Motor neuron (in vitro differentiated cells): ENCODE measurements at regions not wholly inside any gene's neighbourhood (a gene's known extent, or its start where the extent isn't known, plus 50 kb on each side); places are given as distances from the start of the nearest gene placed in this dataset.
A peak's percentile ranks its signal among the peaks of the same experiment; 100 is the strongest.
"Not testable (repeated sequence)": the region's sequence is repeated elsewhere in the genome, so short reads cannot be mapped to it uniquely, and the experiment has no call there.

Experiments used
- ATAC-seq, 8 experiments: fragments of 200-7000 bp; cut with Tn5 transposase; replicated peaks in 6 of 8; 2 replicates each; pipeline ENCODE4 v1.8.0; 2021; ENCODE audit warnings: mild to moderate bottlenecking in 8 of 8, moderate library complexity in 8 of 8
- H3K27ac ChIP-seq, 2 donors: fragments of 250-450 bp; sonication (Bioruptor Pico); 2 replicates each; pipeline ENCODE4 v1.9.0; 2021; ENCODE audit warnings: antibody characterized with exemption in 2 of 2, mild to moderate bottlenecking in 2 of 2, moderate library complexity in 1 of 2
- H3K4me1 ChIP-seq, 2 donors: fragments of 250-450 bp; sonication (Bioruptor Pico); replicated peaks in 1 of 2; 2 replicates each; pipeline ENCODE4 v1.6.1; 2021; ENCODE audit warnings: antibody characterized with exemption in 2 of 2, mild to moderate bottlenecking in 2 of 2, moderate library complexity in 1 of 2
- H3K4me3 ChIP-seq, 5 donors: fragments of 250-450 bp; sonication (Bioruptor Pico); 2 replicates each; pipeline ENCODE4 v1.9.0; 2021; ENCODE audit warnings: antibody characterized with exemption in 5 of 5, mild to moderate bottlenecking in 5 of 5, moderate library complexity in 4 of 5
- WGBS, 10 experiments: fragments of 450-650 bp; shearing (Covaris generic); methylation state at CpG; one replicate each; pipeline ENCODE4 v1.0.0; 2022; 5-methylcytosine and 5-hydroxymethylcytosine counted together
- in situ Hi-C, 9 experiments: fragments of 400-800 bp; cut with MboI; loops; one replicate each; pipeline ENCODE4 v1.15.0; 2021; ENCODE audit warnings: low sequenced_read_pairs in 9 of 9, low pct_unique_long_range_greater_than_20kb in 2 of 9; ENCODE audit not compliant: unreplicated experiment in 9 of 9

GRCh38 chr7:20083781-20084180, 133.4 kb downstream of the MACC1 start:
- H3K27ac ChIP-seq, result no peak overlapping the region
- ATAC-seq, result peak in 2 of 8 experiments; percentile 67 to 96
- H3K4me1 ChIP-seq, result peaks cover 0 to 4% of the 10 kb centered on the region in 2 donors
- WGBS, 10 experiments, result 20 to 100% (median 90%) methylated on average over 1 of the region's 1 CpG; no CpG with 5 or more reads in 4 of the 10 experiments
- in situ Hi-C loops, result no loop called here
- no peak overlapping the region for H3K4me3 ChIP-seq

- Histone ChIP-seq H3K27ac (no peak overlapping the region), H3K4me3 (no peak overlapping the region), H3K4me1 (peaks cover 0 to 8% of the 10 kb centered on the region in 2 donors)
- in situ Hi-C loops, result no loop called here
- peak in 6 of 8 experiments; percentile 2 to 50 (median 24) for ATAC-seq
These were observed 138.1 kb downstream of the MACC1 start for GRCh38 chr7:20079080-20079479.

- ATAC-seq, result peak in 3 of 8 experiments; percentile 11 to 35 (median 13)
- in situ Hi-C loops, result no loop called here
- H3K27ac ChIP-seq, result no peak overlapping the region
- peaks cover 0 to 8% of the 10 kb centered on the region in 2 donors for H3K4me1 ChIP-seq
- WGBS, 10 experiments, result 40 to 85% (median 73%) methylated on average over 1 to 2 of the region's 2 CpGs; no CpG with 5 or more reads in 6 of the 10 experiments
- H3K4me3 ChIP-seq, result no peak overlapping the region
These were observed 140.3 kb downstream of the MACC1 start for GRCh38 chr7:20076835-20077234.

- 0 to 100% (median 60%) methylated on average over 1 to 4 of the region's 4 CpGs; no CpG with 5 or more reads in 1 of the 10 experiments for WGBS, 10 experiments
- in situ Hi-C loops, result no loop called here
- Histone ChIP-seq H3K27ac (no peak overlapping the region), H3K4me1 (peaks cover 0 to 8% of the 10 kb centered on the region in 2 donors), H3K4me3 (no peak overlapping the region)
- ATAC-seq, result peak in 4 of 8 experiments; percentile 36 to 86 (median 74)
These were observed 141.0 kb downstream of the MACC1 start for GRCh38 chr7:20075992-20076820.

GRCh38 chr7:20075440-20075839, 141.7 kb downstream of the MACC1 start:
- WGBS, 10 experiments, result 75 to 100% (median 92%) methylated on average over 2 to 5 of the region's 5 CpGs; no CpG with 5 or more reads in 1 of the 10 experiments
- in situ Hi-C loops, result no loop called here
- Histone ChIP-seq H3K4me1 (peaks cover 0 to 8% of the 10 kb centered on the region in 2 donors), H3K27ac (no peak overlapping the region), H3K4me3 (no peak overlapping the region)
- ATAC-seq, result no peak

GRCh38 chr7:20068004-20068403, 149.2 kb downstream of the MACC1 start:
- WGBS, 10 experiments, result 30 to 100% (median 87%) methylated on average over 1 to 3 of the region's 5 CpGs; no CpG with 5 or more reads in 7 of the 10 experiments
- in situ Hi-C loops, ATAC-seq, H3K4me3 ChIP-seq, H3K27ac ChIP-seq: not testable (repeated sequence)
- H3K4me1 ChIP-seq, result peaks cover 13 to 17% of the 10 kb centered on the region in 2 donors

- WGBS, 10 experiments, result 50 to 86% (median 68%) methylated on average over 1 to 7 of the region's 7 CpGs
- Histone ChIP-seq H3K27ac (peak overlapping the region; percentile 35 to 60), H3K4me3 (no peak overlapping the region), H3K4me1 (peaks cover 13 to 17% of the 10 kb centered on the region in 2 donors)
- in situ Hi-C loops, result no loop called here
- peak in 6 of 8 experiments; percentile 84 to 100 (median 100) for ATAC-seq
These were observed 152.0 kb downstream of the MACC1 start for GRCh38 chr7:20064974-20065862.

GRCh38 chr7:20064181-20064970, 152.8 kb downstream of the MACC1 start:
- H3K4me1 ChIP-seq, result peaks cover 13 to 17% of the 10 kb centered on the region in 2 donors
- in situ Hi-C loops, result no loop called here
- H3K4me3 ChIP-seq, result no peak overlapping the region
- H3K27ac ChIP-seq, result peak overlapping the region in 1 of 2 donors; percentile 60
- 0 to 100% (median 71%) methylated on average over 1 to 5 of the region's 5 CpGs; no CpG with 5 or more reads in 1 of the 10 experiments for WGBS, 10 experiments
- peak in 4 of 8 experiments; percentile 2 to 66 (median 47) for ATAC-seq

GRCh38 chr7:20063644-20064043, 153.5 kb downstream of the MACC1 start:
- in situ Hi-C loops, result no loop called here
- ATAC-seq, result no peak
- Histone ChIP-seq H3K27ac (no peak overlapping the region), H3K4me1 (peaks cover 13 to 17% of the 10 kb centered on the region in 2 donors), H3K4me3 (no peak overlapping the region)
- WGBS, 10 experiments, result 16 to 100% (median 58%) methylated on average over 1 to 3 of the region's 3 CpGs

- 9 to 100% (median 88%) methylated on average over 1 of the region's 1 CpG for WGBS, 10 experiments
- Histone ChIP-seq H3K27ac (no peak overlapping the region), H3K4me1 (peaks cover 13 to 17% of the 10 kb centered on the region in 2 donors), H3K4me3 (no peak overlapping the region)
- no peak for ATAC-seq
- in situ Hi-C loops, result no loop called here
These were observed 154.3 kb downstream of the MACC1 start for GRCh38 chr7:20062932-20063331.

GRCh38 chr7:20053334-20054104, 163.7 kb downstream of the MACC1 start:
- H3K4me1 ChIP-seq, result peaks cover 0 to 8% of the 10 kb centered on the region in 2 donors
- ATAC-seq, result no peak
- in situ Hi-C loops, result no loop called here
- WGBS, 10 experiments, result 51 to 76% (median 61%) methylated on average over 1 to 7 of the region's 7 CpGs; no CpG with 5 or more reads in 2 of the 10 experiments
- H3K27ac ChIP-seq, result no peak overlapping the region
- H3K4me3 ChIP-seq, result no peak overlapping the region
